ENCODE measurements at regions not wholly inside any gene's neighbourhood (a gene's known extent, or its start where the extent isn't known, plus 50 kb on each side); places are given as distances from the start of the nearest gene placed in this dataset.

GRCh38 chr9:103789686-103790085 is 304.4 kb upstream of the SMC2 start:
- no peak overlapping the region for H3K9ac ChIP-seq (ENCODE audit: low read length)
- no peak overlapping the region for H3K23ac ChIP-seq (ENCODE audit: low read length in 2 of 2)
- no peak overlapping the region for H2BK120ac ChIP-seq (ENCODE audit: low read depth, low read length)
- H3K4me1 ChIP-seq (ENCODE audit: control insufficient read depth, insufficient read depth, low read depth, low read length), result no peaks in the 10 kb centered on the region
- H3K27me3 ChIP-seq (ENCODE audit: control insufficient read depth in 1 of 2, insufficient read depth in 1 of 2, low read length in 2 of 2), result no peaks in the 10 kb centered on the region
- DNase-seq, result no peak
- H2BK12ac ChIP-seq (ENCODE audit: low read length in 2 of 2), result no peak overlapping the region
- H3K9me3 ChIP-seq (ENCODE audit: control insufficient read depth, low read length), result no peaks in the 10 kb centered on the region
- no peaks in the 10 kb centered on the region for H3K79me1 ChIP-seq (replicated peaks; ENCODE audit: low read length, poor library complexity, severe bottlenecking)
- H3K4me2 ChIP-seq (ENCODE audit: low read length, poor library complexity, severe bottlenecking), result no peak overlapping the region
- H4K8ac ChIP-seq (ENCODE audit: low read length), result no peak overlapping the region
- no peak overlapping the region for H3K18ac ChIP-seq (ENCODE audit: low read depth in 1 of 2, low read length in 2 of 2)
- no peaks in the 10 kb centered on the region for H3K36me3 ChIP-seq (ENCODE audit: control insufficient read depth in 1 of 2, insufficient read depth in 2 of 2, low read depth in 1 of 2, low read length in 2 of 2)
- H2BK15ac ChIP-seq (ENCODE audit: low read depth, poor library complexity, severe bottlenecking), result no peak overlapping the region
- WGBS, result 100% methylated on average over 1 of the region's 2 CpGs
- H3K27ac ChIP-seq (ENCODE audit: low read length, poor library complexity, severe bottlenecking), result no peak overlapping the region
- H3K4me3 ChIP-seq (ENCODE audit: insufficient read depth in 1 of 2, low read depth in 1 of 2, low read length in 2 of 2), result no peak overlapping the region
- no peak overlapping the region for H4K91ac ChIP-seq (ENCODE audit: low read length)
- H3K14ac ChIP-seq (ENCODE audit: low read length in 2 of 2), result no peak overlapping the region
- no peak overlapping the region for H2AK5ac ChIP-seq (ENCODE audit: low read length, severe bottlenecking)
- no peak overlapping the region for H2AFZ ChIP-seq (ENCODE audit: low read depth, low read length)
- H2BK5ac ChIP-seq (ENCODE audit: low read depth, low read length, poor library complexity, severe bottlenecking), result no peak overlapping the region
- H3K4ac ChIP-seq (ENCODE audit: low read depth in 1 of 2, low read length in 2 of 2), result no peak overlapping the region

- H3K27ac ChIP-seq (ENCODE audit: low read length, poor library complexity, severe bottlenecking), result peak overlapping the region; percentile 19
- H3K9me3 ChIP-seq (ENCODE audit: control insufficient read depth, low read length), result no peaks in the 10 kb centered on the region
- H2AFZ ChIP-seq (ENCODE audit: low read depth, low read length), result no peak overlapping the region
- no peak overlapping the region for H3K14ac ChIP-seq (ENCODE audit: low read length in 2 of 2)
- no peak overlapping the region for H3K9ac ChIP-seq (ENCODE audit: low read length)
- no peak overlapping the region for H3K4me2 ChIP-seq (ENCODE audit: low read length, poor library complexity, severe bottlenecking)
- H4K8ac ChIP-seq (ENCODE audit: low read length), result no peak overlapping the region
- no peak overlapping the region for H2AK5ac ChIP-seq (ENCODE audit: low read length, severe bottlenecking)
- H3K4me1 ChIP-seq (ENCODE audit: control insufficient read depth, insufficient read depth, low read depth, low read length), result peaks cover 2% of the 10 kb centered on the region
- H2BK15ac ChIP-seq (ENCODE audit: low read depth, poor library complexity, severe bottlenecking), result no peak overlapping the region
- no peak overlapping the region for H3K18ac ChIP-seq (ENCODE audit: low read depth in 1 of 2, low read length in 2 of 2)
- H3K27me3 ChIP-seq (ENCODE audit: control insufficient read depth in 1 of 2, insufficient read depth in 1 of 2, low read length in 2 of 2), result no peaks in the 10 kb centered on the region
- no peak overlapping the region for H2BK5ac ChIP-seq (ENCODE audit: low read depth, low read length, poor library complexity, severe bottlenecking)
- no peaks in the 10 kb centered on the region for H3K79me1 ChIP-seq (replicated peaks; ENCODE audit: low read length, poor library complexity, severe bottlenecking)
- H2BK12ac ChIP-seq (ENCODE audit: low read length in 2 of 2), result no peak overlapping the region
- H3K23ac ChIP-seq (ENCODE audit: low read length in 2 of 2), result no peak overlapping the region
- H3K4me3 ChIP-seq (ENCODE audit: insufficient read depth in 1 of 2, low read depth in 1 of 2, low read length in 2 of 2), result no peak overlapping the region
- H4K91ac ChIP-seq (ENCODE audit: low read length), result no peak overlapping the region
- DNase-seq, result peak; percentile 1
- WGBS, result 25% methylated on average over 1 of the region's 1 CpG
- H3K36me3 ChIP-seq (ENCODE audit: control insufficient read depth in 1 of 2, insufficient read depth in 2 of 2, low read depth in 1 of 2, low read length in 2 of 2), result no peaks in the 10 kb centered on the region
- no peak overlapping the region for H2BK120ac ChIP-seq (ENCODE audit: low read depth, low read length)
- no peak overlapping the region for H3K4ac ChIP-seq (ENCODE audit: low read depth in 1 of 2, low read length in 2 of 2)
Measured at GRCh38 chr9:103798620-103799019, 295.5 kb upstream of the SMC2 start.

GRCh38 chr9:103799959-103800358 is 294.1 kb upstream of the SMC2 start:
- no peak overlapping the region for H3K23ac ChIP-seq (ENCODE audit: low read length in 2 of 2)
- H3K14ac ChIP-seq (ENCODE audit: low read length in 2 of 2), result no peak overlapping the region

GRCh38 chr9:103802068-103802467 is 292.0 kb upstream of the SMC2 start:
- H2BK15ac ChIP-seq (ENCODE audit: low read depth, poor library complexity, severe bottlenecking), result no peak overlapping the region
- no peak overlapping the region for H2AFZ ChIP-seq (ENCODE audit: low read depth, low read length)
- no peak overlapping the region for H2BK120ac ChIP-seq (ENCODE audit: low read depth, low read length)
- H3K14ac ChIP-seq (ENCODE audit: low read length in 2 of 2), result no peak overlapping the region
- H3K9me3 ChIP-seq (ENCODE audit: control insufficient read depth, low read length), result no peaks in the 10 kb centered on the region
- H2AK5ac ChIP-seq (ENCODE audit: low read length, severe bottlenecking), result no peak overlapping the region
- H3K23ac ChIP-seq (ENCODE audit: low read length in 2 of 2), result no peak overlapping the region
- no peak overlapping the region for H3K4ac ChIP-seq (ENCODE audit: low read depth in 1 of 2, low read length in 2 of 2)
- DNase-seq, result no peak
- H3K79me1 ChIP-seq (replicated peaks; ENCODE audit: low read length, poor library complexity, severe bottlenecking), result no peaks in the 10 kb centered on the region
- H4K91ac ChIP-seq (ENCODE audit: low read length), result no peak overlapping the region
- H3K4me3 ChIP-seq (ENCODE audit: insufficient read depth in 1 of 2, low read depth in 1 of 2, low read length in 2 of 2), result no peak overlapping the region
- WGBS, result no CpG with 5 or more reads among the region's 1 CpG
- no peak overlapping the region for H3K4me2 ChIP-seq (ENCODE audit: low read length, poor library complexity, severe bottlenecking)
- H3K36me3 ChIP-seq (ENCODE audit: control insufficient read depth in 1 of 2, insufficient read depth in 2 of 2, low read depth in 1 of 2, low read length in 2 of 2), result no peaks in the 10 kb centered on the region
- H3K27me3 ChIP-seq (ENCODE audit: control insufficient read depth in 1 of 2, insufficient read depth in 1 of 2, low read length in 2 of 2), result no peaks in the 10 kb centered on the region
- H3K27ac ChIP-seq (ENCODE audit: low read length, poor library complexity, severe bottlenecking), result no peak overlapping the region
- H2BK12ac ChIP-seq (ENCODE audit: low read length in 2 of 2), result no peak overlapping the region
- H2BK5ac ChIP-seq (ENCODE audit: low read depth, low read length, poor library complexity, severe bottlenecking), result no peak overlapping the region
- no peak overlapping the region for H3K18ac ChIP-seq (ENCODE audit: low read depth in 1 of 2, low read length in 2 of 2)
- H3K9ac ChIP-seq (ENCODE audit: low read length), result no peak overlapping the region
- peaks cover 2% of the 10 kb centered on the region for H3K4me1 ChIP-seq (ENCODE audit: control insufficient read depth, insufficient read depth, low read depth, low read length)
- no peak overlapping the region for H4K8ac ChIP-seq (ENCODE audit: low read length)

More at GRCh38 chr9:103799959-103800358, 294.1 kb upstream of the SMC2 start:
- Histone ChIP-seq H3K4me3 (ENCODE audit: insufficient read depth in 1 of 2, low read depth in 1 of 2, low read length in 2 of 2) (no peak overlapping the region), H2BK15ac (ENCODE audit: low read depth, poor library complexity, severe bottlenecking) (no peak overlapping the region), H2BK120ac (ENCODE audit: low read depth, low read length) (no peak overlapping the region), H3K4me1 (ENCODE audit: control insufficient read depth, insufficient read depth, low read depth, low read length) (peaks cover 2% of the 10 kb centered on the region), H2BK5ac (ENCODE audit: low read depth, low read length, poor library complexity, severe bottlenecking) (no peak overlapping the region), H3K79me1 (replicated peaks; ENCODE audit: low read length, poor library complexity, severe bottlenecking) (no peaks in the 10 kb centered on the region), H3K27me3 (ENCODE audit: control insufficient read depth in 1 of 2, insufficient read depth in 1 of 2, low read length in 2 of 2) (no peaks in the 10 kb centered on the region), H2AK5ac (ENCODE audit: low read length, severe bottlenecking) (no peak overlapping the region), H3K27ac (ENCODE audit: low read length, poor library complexity, severe bottlenecking) (no peak overlapping the region), H2AFZ (ENCODE audit: low read depth, low read length) (no peak overlapping the region), H4K8ac (ENCODE audit: low read length) (no peak overlapping the region), H3K18ac (ENCODE audit: low read depth in 1 of 2, low read length in 2 of 2) (no peak overlapping the region), H3K4ac (ENCODE audit: low read depth in 1 of 2, low read length in 2 of 2) (no peak overlapping the region), H3K4me2 (ENCODE audit: low read length, poor library complexity, severe bottlenecking) (no peak overlapping the region), H3K9ac (ENCODE audit: low read length) (no peak overlapping the region), H4K91ac (ENCODE audit: low read length) (no peak overlapping the region), H3K36me3 (ENCODE audit: control insufficient read depth in 1 of 2, insufficient read depth in 2 of 2, low read depth in 1 of 2, low read length in 2 of 2) (no peaks in the 10 kb centered on the region), H3K9me3 (ENCODE audit: control insufficient read depth, low read length) (no peaks in the 10 kb centered on the region), H2BK12ac (ENCODE audit: low read length in 2 of 2) (no peak overlapping the region)
- no peak for DNase-seq
- no CpG with 5 or more reads among the region's 1 CpG for WGBS
